Spleen (tissue), 11 donors: ENCODE measurements at regions not wholly inside any gene's neighbourhood (a gene's known extent, or its start where the extent isn't known, plus 50 kb on each side); places are given as distances from the start of the nearest gene placed in this dataset.

Source experiments
- DNase-seq: peaks from one replicate; pipeline ENCODE4 v3.0.0-alpha.2; 2020
- H3K27ac ChIP-seq, 8 donors: fragments of 200-600 bp; sonication (generic) in 7 of 8; 1 replicate in 4 of 8; 2 replicates in 4 of 8; pipeline versions ENCODE4 v1.5.0 to v1.8.0; 2016 to 2021; ENCODE audit warnings: inconsistent platforms in 4 of 8, mild to moderate bottlenecking in 4 of 8, moderate library complexity in 1 of 8
- H3K27me3 ChIP-seq, 7 donors: fragments of 200-600 bp; sonication (generic) in 6 of 7; replicated peaks in 1 of 7; 1 replicate in 4 of 7; 2 replicates in 3 of 7; pipeline versions ENCODE4 v1.5.0 to v1.8.0; 2016 to 2021; ENCODE audit warnings: inconsistent platforms in 3 of 7, mild to moderate bottlenecking in 1 of 7
- H3K36me3 ChIP-seq, 6 donors: fragments of 200-600 bp; sonication (generic) in 5 of 6; 1 replicate in 4 of 6; 2 replicates in 2 of 6; pipeline versions ENCODE4 v1.5.0 to v1.8.0; 2016 to 2021; ENCODE audit warnings: inconsistent platforms in 2 of 6
- H3K4me1 ChIP-seq, 6 donors: fragments of 200-600 bp; sonication (generic) in 5 of 6; 1 replicate in 3 of 6; 2 replicates in 3 of 6; pipeline versions ENCODE4 v1.5.0 to v1.8.0; 2016 to 2021; ENCODE audit warnings: inconsistent platforms in 3 of 6
- H3K4me3 ChIP-seq, 8 donors: fragments of 200-600 bp; sonication (generic) in 7 of 8; 1 replicate in 4 of 8; 2 replicates in 4 of 8; pipeline versions ENCODE4 v1.5.0 to v1.8.0; 2016 to 2021; ENCODE audit warnings: inconsistent platforms in 4 of 8, mild to moderate bottlenecking in 4 of 8, moderate library complexity in 2 of 8
- H3K9me3 ChIP-seq, 8 donors: fragments of 200-600 bp; sonication (generic) in 7 of 8; 1 replicate in 4 of 8; 2 replicates in 4 of 8; pipeline versions ENCODE4 v1.5.0 to v1.8.0; 2016 to 2021; ENCODE audit warnings: inconsistent platforms in 4 of 8
- POLR2A ChIP-seq, 3 donors: fragments of 450-650 bp; IDR thresholded peaks; one replicate each; pipeline ENCODE4 v1.5.1; 2017; ENCODE audit warnings: antibody characterized with exemption in 3 of 3, mild to moderate bottlenecking in 1 of 3
- POLR2AphosphoS5 ChIP-seq, 3 donors: sonication (generic); formaldehyde crosslinking; IDR thresholded peaks; one replicate each; pipeline ENCODE4 v1.5.1; 2017; ENCODE audit warnings: antibody characterized with exemption in 3 of 3
- WGBS, 5 donors: extraction: QIAGEN DNeasy Blood & Tissue Kit in 3 of 5; methylation state at CpG; one replicate each; pipeline versions ENCODE4 v1.1.5 to v1.1.7; 2013 to 2018; 5-methylcytosine and 5-hydroxymethylcytosine counted together
- intact Hi-C: fragments of 100-400 bp; cut with DNase I; formaldehyde crosslinking; loops from one replicate; pipeline ENCODE4 v1.15.0; 2023; ENCODE audit warnings: low total_unique reads
- TF ChIP-seq, protein P1 (sequence below), 11 experiments: fragments of 200-600 bp in 7 of 11; fragments of 450-650 bp in 4 of 11; sonication (generic) in 4 of 11; IDR thresholded peaks in 8 of 11; conservative IDR thresholded peaks in 3 of 11; 1 replicate in 7 of 11; 2 replicates in 4 of 11; pipeline versions ENCODE4 v1.4.0 to v1.8.0; 2016 to 2021; ENCODE audit warnings: antibody characterized with exemption in 11 of 11, inconsistent platforms in 4 of 11, mild to moderate bottlenecking in 1 of 11
- donor health status: healthy with polysubstance abuse.
- donor health status: DM: no; HTN: no; CAD: no; lungs with moderate emphysema.
- donor health status: DM: no; HTN: no; CAD: no.
- donor health status: Bipolar disorder and iron deficiency.
- donor health status: healthy.
- donor health status: DM: no; HTN: no; CAD: no.
- donor health status: DM: yes; HTN: yes; CAD: no.

GRCh38 chr10:9875353-9875752 lies 1142.3 kb upstream of the CELF2 start:
- Histone ChIP-seq H3K36me3 (no peaks in the 10 kb centered on the region), H3K4me1 (no peaks in the 10 kb centered on the region), H3K27ac (no peak overlapping the region), H3K4me3 (no peak overlapping the region), H3K27me3 (no peaks in the 10 kb centered on the region), H3K9me3 (peaks cover 0 to 18% (median 2%) of the 10 kb centered on the region in 8 donors)
- TF ChIP-seq POLR2A (IDR thresholded peaks at IDR 0.05) (no peak), POLR2AphosphoS5 (IDR thresholded peaks at IDR 0.05) (no peak)
- TF ChIP-seq, protein P1, sequence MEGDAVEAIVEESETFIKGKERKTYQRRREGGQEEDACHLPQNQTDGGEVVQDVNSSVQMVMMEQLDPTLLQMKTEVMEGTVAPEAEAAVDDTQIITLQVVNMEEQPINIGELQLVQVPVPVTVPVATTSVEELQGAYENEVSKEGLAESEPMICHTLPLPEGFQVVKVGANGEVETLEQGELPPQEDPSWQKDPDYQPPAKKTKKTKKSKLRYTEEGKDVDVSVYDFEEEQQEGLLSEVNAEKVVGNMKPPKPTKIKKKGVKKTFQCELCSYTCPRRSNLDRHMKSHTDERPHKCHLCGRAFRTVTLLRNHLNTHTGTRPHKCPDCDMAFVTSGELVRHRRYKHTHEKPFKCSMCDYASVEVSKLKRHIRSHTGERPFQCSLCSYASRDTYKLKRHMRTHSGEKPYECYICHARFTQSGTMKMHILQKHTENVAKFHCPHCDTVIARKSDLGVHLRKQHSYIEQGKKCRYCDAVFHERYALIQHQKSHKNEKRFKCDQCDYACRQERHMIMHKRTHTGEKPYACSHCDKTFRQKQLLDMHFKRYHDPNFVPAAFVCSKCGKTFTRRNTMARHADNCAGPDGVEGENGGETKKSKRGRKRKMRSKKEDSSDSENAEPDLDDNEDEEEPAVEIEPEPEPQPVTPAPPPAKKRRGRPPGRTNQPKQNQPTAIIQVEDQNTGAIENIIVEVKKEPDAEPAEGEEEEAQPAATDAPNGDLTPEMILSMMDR (IDR thresholded peaks at IDR 0.05 in 8 of 11, conservative IDR thresholded peaks at IDR 0.05 in 3 of 11): no peak
- no peak for DNase-seq
- intact Hi-C loops: no loop called here
- WGBS, 5 donors: 79 to 92% (median 86%) methylated on average over 5 of the region's 5 CpGs

DNA sequence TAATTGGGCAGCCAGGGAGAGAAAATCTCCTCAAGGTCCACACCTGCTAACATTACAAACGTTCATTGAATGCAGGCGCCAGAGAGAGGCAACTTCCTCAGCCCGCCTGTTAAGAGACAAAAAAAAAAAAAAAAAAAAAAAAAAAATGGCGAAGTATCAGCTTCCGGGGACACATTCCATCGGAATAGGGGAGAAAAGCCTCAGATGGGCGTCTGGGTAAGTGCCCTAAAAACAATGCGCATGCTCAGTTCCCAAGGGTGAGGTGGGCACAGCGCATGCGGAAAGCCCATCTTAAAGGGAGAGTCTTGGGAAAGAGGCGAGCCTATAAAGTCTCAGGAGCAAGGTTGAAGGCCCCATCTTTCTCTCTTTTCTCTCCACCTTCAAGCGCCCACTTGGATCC lies 1139.7 kb upstream of the CELF2 start:
- intact Hi-C loops: no loop called here
- no peak for TF ChIP-seq POLR2A (IDR thresholded peaks at IDR 0.05)
- TF ChIP-seq, protein P1 (IDR thresholded peaks at IDR 0.05 in 8 of 11, conservative IDR thresholded peaks at IDR 0.05 in 3 of 11): no peak
- no peak for TF ChIP-seq POLR2AphosphoS5 (IDR thresholded peaks at IDR 0.05)
- H3K27me3 ChIP-seq: no peaks in the 10 kb centered on the region
- DNase-seq: no peak
- no peak overlapping the region for H3K4me3 ChIP-seq
- H3K4me1 ChIP-seq: no peaks in the 10 kb centered on the region
- H3K27ac ChIP-seq: no peak overlapping the region
- H3K36me3 ChIP-seq: no peaks in the 10 kb centered on the region
- H3K9me3 ChIP-seq: peaks cover 0 to 33% (median 12%) of the 10 kb centered on the region in 8 donors
- 90 to 96% (median 92%) methylated on average over 12 of the region's 12 CpGs for WGBS, 5 donors

- Histone ChIP-seq H3K4me1 (no peaks in the 10 kb centered on the region), H3K27ac (no peak overlapping the region), H3K36me3 (no peaks in the 10 kb centered on the region), H3K27me3 (no peaks in the 10 kb centered on the region), H3K9me3 (peaks cover 0 to 37% (median 16%) of the 10 kb centered on the region in 8 donors), H3K4me3 (no peak overlapping the region)
- intact Hi-C loops: no loop called here
- 90 to 93% (median 91%) methylated on average over 10 of the region's 10 CpGs for WGBS, 5 donors
- TF ChIP-seq POLR2A (IDR thresholded peaks at IDR 0.05) (no peak), POLR2AphosphoS5 (IDR thresholded peaks at IDR 0.05) (no peak)
- TF ChIP-seq, protein P1 (IDR thresholded peaks at IDR 0.05 in 8 of 11, conservative IDR thresholded peaks at IDR 0.05 in 3 of 11): no peak
- no peak for DNase-seq
Observed at GRCh38 chr10:9878383-9878782, 1139.3 kb upstream of the CELF2 start.

GRCh38 chr10:9885761-9886160 lies 1131.9 kb upstream of the CELF2 start:
- intact Hi-C loops: no loop called here
- WGBS, 5 donors: 17 to 38% (median 21%) methylated on average over 3 of the region's 3 CpGs
- TF ChIP-seq POLR2A (IDR thresholded peaks at IDR 0.05): no peak
- TF ChIP-seq POLR2AphosphoS5 (IDR thresholded peaks at IDR 0.05): no peak
- TF ChIP-seq, protein P1 (IDR thresholded peaks at IDR 0.05 in 8 of 11, conservative IDR thresholded peaks at IDR 0.05 in 3 of 11): no peak
- H3K27me3 ChIP-seq: no peaks in the 10 kb centered on the region
- no peaks in the 10 kb centered on the region for H3K4me1 ChIP-seq
- no peak overlapping the region for H3K4me3 ChIP-seq
- peaks cover 0 to 22% (median 18%) of the 10 kb centered on the region in 8 donors for H3K9me3 ChIP-seq
- H3K36me3 ChIP-seq: no peaks in the 10 kb centered on the region
- no peak overlapping the region for H3K27ac ChIP-seq
- DNase-seq: no peak
